H1 (cell line): ENCODE measurements at regions not wholly inside any gene's neighbourhood (a gene's known extent, or its start where the extent isn't known, plus 50 kb on each side); places are given as distances from the start of the nearest gene placed in this dataset.

Experiments
- BACH1 ChIP-seq: IDR thresholded peaks from 2 replicates; pipeline ENCODE4 v1.6.1; 2012; ENCODE audit warnings: low read length, improper control_type of control experiment
- CHD1 ChIP-seq: IDR thresholded peaks from 2 replicates; pipeline ENCODE4 v1.6.1; 2012; ENCODE audit warnings: low read depth, low read length, improper control_type of control experiment
- CREB1 ChIP-seq: IDR thresholded peaks from 2 replicates; pipeline ENCODE4 v1.6.1; 2012; ENCODE audit warnings: inconsistent platforms
- EGR1 ChIP-seq: IDR thresholded peaks from 2 replicates; pipeline ENCODE4 v1.6.1; 2011; ENCODE audit warnings: low read depth, low read length, borderline replicate concordance
- EP300 ChIP-seq, 2 experiments: IDR thresholded peaks; 1 replicate in 1 of 2; 2 replicates in 1 of 2; pipeline ENCODE4 v1.6.1; 2011 to 2012; ENCODE audit warnings: low read depth in 2 of 2, low read length in 2 of 2, mild to moderate bottlenecking in 2 of 2, borderline replicate concordance in 1 of 2, inconsistent platforms in 1 of 2, moderate library complexity in 1 of 2
- GTF2F1 ChIP-seq: IDR thresholded peaks from 2 replicates; pipeline ENCODE4 v1.6.1; 2012; ENCODE audit warnings: low read depth, low read length, improper control_type of control experiment, borderline replicate concordance
- KDM1A ChIP-seq: fragments of 200-600, 300-600 bp; sonication (generic); IDR thresholded peaks from 2 replicates; pipeline ENCODE4 v1.7.1; 2016; ENCODE audit warnings: mild to moderate bottlenecking, low read length, borderline replicate concordance
- POLR2A ChIP-seq, 2 experiments: IDR thresholded peaks; 1 replicate in 1 of 2; 2 replicates in 1 of 2; pipeline ENCODE4 v1.6.1; 2011; ENCODE audit warnings: low read depth in 2 of 2, low read length in 2 of 2, mild to moderate bottlenecking in 2 of 2; ENCODE audit errors: control extremely low read depth in 1 of 2
- POLR2AphosphoS5 ChIP-seq: IDR thresholded peaks from 2 replicates; pipeline ENCODE4 v1.6.1; 2011; ENCODE audit warnings: low read depth, low read length
- RFX5 ChIP-seq: IDR thresholded peaks from 2 replicates; pipeline ENCODE4 v1.6.1; 2011; ENCODE audit warnings: low read depth, low read length, improper control_type of control experiment, borderline replicate concordance
- SP1 ChIP-seq: IDR thresholded peaks from 2 replicates; pipeline ENCODE4 v1.6.1; 2011; ENCODE audit warnings: low read depth, low read length
- TF ChIP-seq, protein P1 (sequence below), 3 experiments: IDR thresholded peaks; 1 replicate in 2 of 3; 2 replicates in 1 of 3; pipeline versions ENCODE4 v1.5.1 to v1.6.1; 2011; ENCODE audit warnings: low read length in 3 of 3, mild to moderate bottlenecking in 3 of 3, inconsistent platforms in 2 of 3, low read depth in 1 of 3, moderate library complexity in 1 of 3; ENCODE audit not compliant: insufficient read depth in 1 of 3; ENCODE audit errors: control extremely low read depth in 1 of 3

- no peak for TF ChIP-seq POLR2AphosphoS5
- no peak for TF ChIP-seq CHD1
- TF ChIP-seq, protein P1, sequence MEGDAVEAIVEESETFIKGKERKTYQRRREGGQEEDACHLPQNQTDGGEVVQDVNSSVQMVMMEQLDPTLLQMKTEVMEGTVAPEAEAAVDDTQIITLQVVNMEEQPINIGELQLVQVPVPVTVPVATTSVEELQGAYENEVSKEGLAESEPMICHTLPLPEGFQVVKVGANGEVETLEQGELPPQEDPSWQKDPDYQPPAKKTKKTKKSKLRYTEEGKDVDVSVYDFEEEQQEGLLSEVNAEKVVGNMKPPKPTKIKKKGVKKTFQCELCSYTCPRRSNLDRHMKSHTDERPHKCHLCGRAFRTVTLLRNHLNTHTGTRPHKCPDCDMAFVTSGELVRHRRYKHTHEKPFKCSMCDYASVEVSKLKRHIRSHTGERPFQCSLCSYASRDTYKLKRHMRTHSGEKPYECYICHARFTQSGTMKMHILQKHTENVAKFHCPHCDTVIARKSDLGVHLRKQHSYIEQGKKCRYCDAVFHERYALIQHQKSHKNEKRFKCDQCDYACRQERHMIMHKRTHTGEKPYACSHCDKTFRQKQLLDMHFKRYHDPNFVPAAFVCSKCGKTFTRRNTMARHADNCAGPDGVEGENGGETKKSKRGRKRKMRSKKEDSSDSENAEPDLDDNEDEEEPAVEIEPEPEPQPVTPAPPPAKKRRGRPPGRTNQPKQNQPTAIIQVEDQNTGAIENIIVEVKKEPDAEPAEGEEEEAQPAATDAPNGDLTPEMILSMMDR (IDR thresholded peaks at IDR 0.05; ENCODE audit: control extremely low read depth in 1 of 3, insufficient read depth in 1 of 3, low read depth in 1 of 3, low read length in 3 of 3): no peak
- no peak for TF ChIP-seq BACH1
- TF ChIP-seq EGR1: no peak
- TF ChIP-seq EP300 (IDR thresholded peaks at IDR 0.05; ENCODE audit: borderline replicate concordance in 1 of 2, low read depth in 2 of 2, low read length in 2 of 2): no peak
- no peak for TF ChIP-seq RFX5
- TF ChIP-seq POLR2A (IDR thresholded peaks at IDR 0.05; ENCODE audit: control extremely low read depth in 1 of 2, low read depth in 2 of 2, low read length in 2 of 2): no peak
- TF ChIP-seq SP1: no peak
- TF ChIP-seq CREB1: no peak
- no peak for TF ChIP-seq GTF2F1
- no peak for TF ChIP-seq KDM1A
Observed at GRCh38 chr9:13484186-13484585, 204.7 kb upstream of the MPDZ start.
